OCI-LY1 (cell line): ENCODE measurements at regions not wholly inside any gene's neighbourhood (a gene's known extent, or its start where the extent isn't known, plus 50 kb on each side); places are given as distances from the start of the nearest gene placed in this dataset.

Experiments
- H2AFZ ChIP-seq: fragments of 200-600 bp; sonication (generic), shearing (Covaris generic); 2 replicates; pipeline ENCODE4 v1.6.0; 2014; ENCODE audit warnings: antibody characterized with exemption, mild to moderate bottlenecking, low read length
- H3F3A ChIP-seq: fragments of 200-600 bp; sonication (generic), shearing (Covaris generic); 2 replicates; pipeline ENCODE4 v1.6.0; 2014; ENCODE audit warnings: mild to moderate bottlenecking, antibody characterized with exemption, low read length, moderate library complexity; ENCODE audit not compliant: insufficient read depth
- H3K27ac ChIP-seq: fragments of 200-600 bp; sonication (generic); 2 replicates; pipeline ENCODE4 v1.5.1; 2014; ENCODE audit warnings: low read length, mixed run types, mild to moderate bottlenecking, low read depth; ENCODE audit not compliant: poor library complexity, severe bottlenecking
- H3K27me3 ChIP-seq: fragments of 200-600 bp; sonication (generic); 2 replicates; pipeline ENCODE4 v1.6.0; 2014; ENCODE audit warnings: antibody characterized with exemption, mild to moderate bottlenecking, low read length, moderate library complexity; ENCODE audit not compliant: insufficient read depth
- H3K36me3 ChIP-seq: fragments of 200-600 bp; sonication (generic); 2 replicates; pipeline ENCODE4 v1.6.1; 2014; ENCODE audit warnings: mild to moderate bottlenecking, antibody characterized with exemption, low read length, moderate library complexity, mixed read lengths; ENCODE audit not compliant: insufficient read depth
- H3K4me1 ChIP-seq: fragments of 200-600 bp; sonication (generic); 2 replicates; pipeline ENCODE4 v1.5.1; 2014; ENCODE audit warnings: mild to moderate bottlenecking, low read length, moderate library complexity; ENCODE audit not compliant: insufficient read depth, severe bottlenecking
- H3K4me2 ChIP-seq: fragments of 200-600 bp; sonication (generic), shearing (Covaris generic); 2 replicates; pipeline ENCODE4 v1.6.1; 2014; ENCODE audit warnings: low read length
- H3K4me3 ChIP-seq: fragments of 200-600 bp; sonication (generic); 2 replicates; pipeline ENCODE4 v1.5.1; 2014; ENCODE audit warnings: low read length, low read depth, mild to moderate bottlenecking, mixed read lengths; ENCODE audit not compliant: poor library complexity, severe bottlenecking
- H3K79me2 ChIP-seq: fragments of 200-600 bp; shearing (Covaris generic); 2 replicates; pipeline ENCODE4 v1.6.1; 2016; ENCODE audit warnings: mixed run types, low read length, mixed read lengths; ENCODE audit not compliant: insufficient read depth
- H3K9ac ChIP-seq: fragments of 200-600 bp; sonication (generic), shearing (Covaris generic); 2 replicates; pipeline ENCODE4 v1.6.1; 2014; ENCODE audit warnings: mild to moderate bottlenecking, low read length, mixed read lengths
- H3K9me2 ChIP-seq: fragments of 200-600 bp; sonication (generic), shearing (Covaris generic); 2 replicates; pipeline ENCODE4 v1.6.1; 2014; ENCODE audit warnings: low read depth, mild to moderate bottlenecking, low read length, mixed read lengths
- H3K9me3 ChIP-seq: fragments of 200-600 bp; shearing (Covaris generic); 2 replicates; pipeline ENCODE4 v1.6.1; 2014; ENCODE audit warnings: low read length, mixed read lengths
- H4K20me1 ChIP-seq: fragments of 200-600 bp; sonication (generic), shearing (Covaris generic); 2 replicates; pipeline ENCODE4 v1.6.0; 2016; ENCODE audit warnings: mild to moderate bottlenecking, low read length; ENCODE audit not compliant: insufficient read depth
- CTCF ChIP-seq: fragments of 200-600 bp; sonication (generic), shearing (Covaris generic); IDR thresholded peaks from 2 replicates; pipeline ENCODE4 v1.5.1; 2017; ENCODE audit warnings: mild to moderate bottlenecking, antibody characterized with exemption, low read length, moderate library complexity, mixed read lengths
- EZH2 ChIP-seq: fragments of 200-600 bp; sonication (generic), shearing (Covaris generic); IDR thresholded peaks from 2 replicates; pipeline ENCODE4 v1.8.0; 2017; ENCODE audit warnings: borderline replicate concordance, mixed run types, mild to moderate bottlenecking, antibody characterized with exemption, low read length, moderate library complexity, mixed read lengths

DNA sequence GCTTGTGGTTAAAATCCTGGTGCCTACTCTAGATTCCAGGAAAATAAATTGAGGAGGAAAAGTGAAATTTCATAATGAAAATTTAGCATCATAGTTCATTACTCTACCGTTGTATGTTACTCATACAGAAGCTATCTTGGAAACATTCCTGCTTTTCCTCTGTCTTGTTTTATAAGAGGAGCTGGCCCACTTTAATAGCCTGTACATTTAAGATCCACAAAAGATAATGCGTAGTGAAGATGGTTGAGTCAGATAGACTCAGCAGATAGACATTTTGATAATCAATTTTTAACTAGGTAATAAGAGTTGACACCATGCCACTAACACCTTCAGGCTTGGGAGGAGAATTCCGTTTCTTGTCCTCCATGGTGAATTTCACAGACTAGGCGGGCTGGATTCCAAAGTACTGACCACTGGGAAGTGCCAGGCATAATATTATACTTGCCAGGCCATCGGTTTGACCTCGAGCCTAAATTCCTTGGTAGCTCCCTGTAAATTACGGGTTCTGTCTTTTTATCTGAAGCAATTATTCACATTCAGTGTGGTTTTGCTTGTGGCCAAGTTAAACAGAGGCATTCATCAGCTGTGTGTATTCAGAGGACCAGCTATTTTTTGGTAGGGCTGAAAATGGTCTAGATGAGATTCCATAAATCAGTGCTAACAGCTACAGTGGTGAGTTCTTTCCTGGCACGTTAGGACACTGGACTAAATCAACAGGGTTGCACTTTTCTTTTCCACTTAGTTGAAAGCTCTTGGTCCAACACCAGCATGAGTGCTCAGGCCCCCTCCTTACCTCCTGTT lies 111.9 kb upstream of the KAZN start:
- Histone ChIP-seq H4K20me1 (no peaks in the 10 kb centered on the region), H2AFZ (no peak overlapping the region), H3K36me3 (no peaks in the 10 kb centered on the region), H3K4me1 (no peaks in the 10 kb centered on the region), H3K27me3 (0 out of 2 replicates have a peak, but pooled peaks cover 4% of the 10 kb centered on the region), H3K4me2 (no peak overlapping the region), H3K9me3 (no peaks in the 10 kb centered on the region), H3K79me2 (no peaks in the 10 kb centered on the region), H3F3A (no peaks in the 10 kb centered on the region), H3K9ac (no peak overlapping the region), H3K4me3 (no peak overlapping the region), H3K27ac (no peak overlapping the region), H3K9me2 (no peaks in the 10 kb centered on the region)
- no peak for TF ChIP-seq CTCF
- no peak for TF ChIP-seq EZH2

- Histone ChIP-seq H3K4me1 (no peaks in the 10 kb centered on the region), H3K9ac (no peak overlapping the region), H3K79me2 (no peaks in the 10 kb centered on the region), H3K4me3 (no peak overlapping the region), H4K20me1 (no peaks in the 10 kb centered on the region), H3K27me3 (0 out of 2 replicates have a peak, but pooled peaks cover 4% of the 10 kb centered on the region), H3F3A (no peaks in the 10 kb centered on the region), H2AFZ (no peak overlapping the region), H3K9me2 (no peaks in the 10 kb centered on the region), H3K4me2 (no peak overlapping the region), H3K36me3 (no peaks in the 10 kb centered on the region), H3K27ac (no peak overlapping the region), H3K9me3 (no peaks in the 10 kb centered on the region)
- TF ChIP-seq CTCF (no peak), EZH2 (no peak)
These were observed 110.8 kb upstream of the KAZN start for GRCh38 chr1:14487671-14488070.

DNA sequence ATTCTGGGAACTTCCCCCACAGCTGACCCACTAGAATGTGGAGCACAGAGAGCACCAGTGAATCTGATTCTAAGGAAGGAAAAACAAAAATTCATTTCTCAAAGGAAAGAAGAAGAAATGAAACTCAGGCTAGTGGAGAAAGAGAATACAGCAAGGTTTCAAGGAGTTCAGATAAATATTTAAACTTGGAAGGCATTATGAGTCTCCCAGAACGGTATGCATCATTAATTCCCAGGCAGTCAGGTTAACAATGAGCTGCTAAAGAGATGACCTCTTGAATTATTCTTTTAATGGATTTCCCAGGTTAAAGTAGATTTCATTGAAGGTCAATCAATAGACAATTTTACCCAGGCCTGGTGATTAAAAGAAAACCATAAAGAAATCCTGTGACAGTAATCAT lies 103.6 kb upstream of the KAZN start:
- Histone ChIP-seq H3F3A (no peaks in the 10 kb centered on the region), H3K79me2 (no peaks in the 10 kb centered on the region), H3K9me3 (no peaks in the 10 kb centered on the region), H3K27ac (no peak overlapping the region), H2AFZ (no peak overlapping the region), H3K9ac (no peak overlapping the region), H3K9me2 (no peaks in the 10 kb centered on the region), H3K4me3 (no peak overlapping the region), H4K20me1 (no peaks in the 10 kb centered on the region), H3K4me2 (no peak overlapping the region), H3K36me3 (no peaks in the 10 kb centered on the region), H3K27me3 (no peaks in the 10 kb centered on the region), H3K4me1 (no peaks in the 10 kb centered on the region)
- TF ChIP-seq EZH2: no peak
- TF ChIP-seq CTCF: no peak
